ENCODE measurements at regions not wholly inside any gene's neighbourhood (a gene's known extent, or its start where the extent isn't known, plus 50 kb on each side); places are given as distances from the start of the nearest gene placed in this dataset.

DNA sequence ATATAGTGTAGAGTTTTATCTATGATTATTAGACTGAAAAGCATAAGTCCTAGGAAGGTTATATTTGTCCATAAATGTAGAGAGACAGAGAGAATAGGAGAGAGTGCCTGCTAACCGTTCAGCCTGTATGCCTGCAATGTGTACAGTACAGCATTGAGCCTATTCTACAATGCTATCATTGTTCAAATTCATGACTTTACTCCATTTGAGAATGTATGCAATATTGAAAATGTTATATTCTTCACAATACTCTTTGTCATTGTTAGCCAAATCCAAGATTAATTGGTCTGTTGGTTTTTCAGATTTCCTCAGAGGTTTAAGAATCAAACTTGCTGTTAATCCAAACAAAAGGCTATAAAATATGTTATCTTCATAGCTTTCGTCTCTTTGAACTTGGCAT lies 585.2 kb upstream of the B3GALT2 start:
- H3K27ac Mint-ChIP-seq: no peak overlapping the region
- intact Hi-C loops (cut with micrococcal nuclease): no loop called here
- peaks cover 2% of the 10 kb centered on the region for H3K9me3 Mint-ChIP-seq
- peaks cover 7% of the 10 kb centered on the region for H3K4me1 Mint-ChIP-seq (ENCODE audit: low read depth)
- peaks cover 2% of the 10 kb centered on the region for H3K36me3 Mint-ChIP-seq (ENCODE audit: low read depth)
- no peak for DNase-seq
- TF ChIP-seq, protein P1, sequence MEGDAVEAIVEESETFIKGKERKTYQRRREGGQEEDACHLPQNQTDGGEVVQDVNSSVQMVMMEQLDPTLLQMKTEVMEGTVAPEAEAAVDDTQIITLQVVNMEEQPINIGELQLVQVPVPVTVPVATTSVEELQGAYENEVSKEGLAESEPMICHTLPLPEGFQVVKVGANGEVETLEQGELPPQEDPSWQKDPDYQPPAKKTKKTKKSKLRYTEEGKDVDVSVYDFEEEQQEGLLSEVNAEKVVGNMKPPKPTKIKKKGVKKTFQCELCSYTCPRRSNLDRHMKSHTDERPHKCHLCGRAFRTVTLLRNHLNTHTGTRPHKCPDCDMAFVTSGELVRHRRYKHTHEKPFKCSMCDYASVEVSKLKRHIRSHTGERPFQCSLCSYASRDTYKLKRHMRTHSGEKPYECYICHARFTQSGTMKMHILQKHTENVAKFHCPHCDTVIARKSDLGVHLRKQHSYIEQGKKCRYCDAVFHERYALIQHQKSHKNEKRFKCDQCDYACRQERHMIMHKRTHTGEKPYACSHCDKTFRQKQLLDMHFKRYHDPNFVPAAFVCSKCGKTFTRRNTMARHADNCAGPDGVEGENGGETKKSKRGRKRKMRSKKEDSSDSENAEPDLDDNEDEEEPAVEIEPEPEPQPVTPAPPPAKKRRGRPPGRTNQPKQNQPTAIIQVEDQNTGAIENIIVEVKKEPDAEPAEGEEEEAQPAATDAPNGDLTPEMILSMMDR (IDR thresholded peaks at IDR 0.05): no peak
- no peak for ATAC-seq
- no peaks in the 10 kb centered on the region for H3K27me3 Mint-ChIP-seq
- no peak overlapping the region for H3K4me3 Mint-ChIP-seq
- ChIA-PET POLR2A (no interaction called here), CTCF (no interaction called here)

DNA sequence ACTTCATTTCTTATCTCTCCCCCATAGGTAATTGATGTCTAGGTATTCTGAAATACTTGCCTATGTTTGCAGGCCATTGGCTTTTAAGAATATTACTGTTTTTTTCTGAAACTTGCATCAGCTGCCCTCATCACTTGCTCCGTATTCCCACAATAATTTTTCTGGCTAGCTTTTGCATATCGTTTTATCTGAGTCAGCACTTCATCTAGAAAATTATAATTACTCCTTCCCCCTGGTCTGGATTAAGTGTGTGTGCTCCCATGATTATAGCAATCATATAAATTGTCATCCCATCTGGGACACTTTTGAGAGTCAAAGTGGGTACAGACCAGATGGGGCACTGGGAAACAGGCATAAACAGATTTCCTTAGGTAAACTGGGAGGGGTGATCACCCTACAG lies 583.2 kb upstream of the B3GALT2 start:
- ChIA-PET POLR2A (no interaction called here), CTCF (no interaction called here)
- Mint-ChIP-seq H3K27me3 (no peaks in the 10 kb centered on the region), H3K36me3 (ENCODE audit: low read depth) (no peaks in the 10 kb centered on the region), H3K9me3 (no peaks in the 10 kb centered on the region), H3K27ac (no peak overlapping the region), H3K4me3 (no peak overlapping the region), H3K4me1 (ENCODE audit: low read depth) (peaks cover 7% of the 10 kb centered on the region)
- ATAC-seq (no peak), DNase-seq (no peak)
- intact Hi-C loops (cut with micrococcal nuclease): no loop called here
- TF ChIP-seq, protein P1 (IDR thresholded peaks at IDR 0.05): no peak

DNA sequence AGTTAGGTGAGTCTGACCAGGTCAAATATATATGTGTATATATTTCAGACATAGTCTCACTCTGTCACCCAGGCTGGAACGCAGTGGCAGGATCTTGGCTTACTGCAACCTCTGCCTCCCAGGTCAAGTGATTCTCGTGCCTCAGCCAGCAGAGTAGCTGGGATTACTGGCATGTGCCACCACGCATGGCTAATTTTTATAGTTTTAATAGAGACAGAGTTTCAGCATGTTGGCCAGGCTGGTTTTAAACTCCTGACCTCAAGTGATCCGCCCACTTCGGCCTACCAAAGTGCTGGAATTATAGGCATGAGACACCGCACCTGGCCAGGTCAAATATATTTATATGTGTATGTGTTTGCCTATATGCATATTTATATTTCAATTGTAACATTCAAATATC lies 581.5 kb upstream of the B3GALT2 start:
- intact Hi-C loops (cut with micrococcal nuclease): no loop called here
- CTCF ChIA-PET: no interaction called here

DNA sequence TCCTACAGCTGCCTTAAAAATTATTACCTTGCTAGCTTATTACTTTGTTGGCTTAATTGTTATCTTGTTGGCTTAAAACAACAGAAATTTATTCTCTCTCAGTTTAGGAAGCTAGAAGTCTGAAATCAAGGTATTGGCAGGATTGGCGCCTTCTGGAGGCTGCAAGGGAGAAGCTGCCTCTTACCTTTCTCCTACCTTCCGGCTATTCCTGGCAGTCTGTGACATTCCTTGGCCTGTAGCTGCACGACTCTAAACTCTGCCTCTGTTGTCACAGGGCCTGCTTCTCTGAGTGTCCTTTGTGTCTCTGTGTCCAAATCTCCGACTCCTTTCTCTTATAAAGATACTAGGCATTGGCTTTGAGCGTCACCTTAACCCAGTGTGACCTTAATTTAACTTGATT lies 579.9 kb upstream of the B3GALT2 start:
- Mint-ChIP-seq H3K27me3 (no peaks in the 10 kb centered on the region), H3K27ac (no peak overlapping the region), H3K9me3 (no peaks in the 10 kb centered on the region), H3K36me3 (ENCODE audit: low read depth) (no peaks in the 10 kb centered on the region), H3K4me1 (ENCODE audit: low read depth) (peaks cover 3% of the 10 kb centered on the region), H3K4me3 (no peak overlapping the region)
- ATAC-seq (no peak), DNase-seq (no peak)
- CTCF ChIA-PET: no interaction called here
- TF ChIP-seq, protein P1 (IDR thresholded peaks at IDR 0.05): no peak
- intact Hi-C loops (cut with micrococcal nuclease): no loop called here
- POLR2A ChIA-PET: interaction anchor here (0.6 to 0.7 kb wide), 2 partner anchors 124 to 393 kb away, joined by 3 to 4 read pairs; no protein-coding TSS in a partner anchor

More for the DNA sequence above, 581.5 kb upstream of the B3GALT2 start:
- no peak overlapping the region for H3K27ac Mint-ChIP-seq
- H3K27me3 Mint-ChIP-seq: no peaks in the 10 kb centered on the region
- DNase-seq (no peak), ATAC-seq (no peak)
- H3K36me3 Mint-ChIP-seq (ENCODE audit: low read depth): no peaks in the 10 kb centered on the region
- H3K9me3 Mint-ChIP-seq: no peaks in the 10 kb centered on the region
- H3K4me1 Mint-ChIP-seq (ENCODE audit: low read depth): peaks cover 3% of the 10 kb centered on the region
- no peak overlapping the region for H3K4me3 Mint-ChIP-seq
- TF ChIP-seq, protein P1 (IDR thresholded peaks at IDR 0.05): no peak
- POLR2A ChIA-PET: no interaction called here

DNA sequence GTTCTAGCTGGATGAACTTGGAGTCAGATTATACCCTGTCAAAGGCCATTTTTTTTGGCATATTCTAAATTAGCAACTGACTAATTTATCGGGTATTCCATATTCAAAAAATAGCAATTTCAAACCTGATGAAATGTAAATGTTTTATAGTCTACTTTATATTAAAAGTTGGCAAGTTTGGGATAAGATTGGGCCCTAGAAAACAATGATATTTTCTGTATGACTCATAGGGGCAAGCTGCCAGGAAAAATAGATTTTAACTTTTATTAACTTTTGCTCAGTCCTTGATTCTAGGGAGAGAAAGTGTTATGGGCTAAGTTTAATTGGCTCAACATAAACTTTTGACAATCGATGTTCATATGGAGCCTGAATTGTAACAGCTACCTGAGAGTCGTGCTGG lies 576.9 kb upstream of the B3GALT2 start:
- Mint-ChIP-seq H3K36me3 (ENCODE audit: low read depth) (no peaks in the 10 kb centered on the region), H3K27me3 (no peaks in the 10 kb centered on the region), H3K4me1 (ENCODE audit: low read depth) (no peaks in the 10 kb centered on the region), H3K9me3 (no peaks in the 10 kb centered on the region), H3K27ac (no peak overlapping the region), H3K4me3 (no peak overlapping the region)
- intact Hi-C loops (cut with micrococcal nuclease): no loop called here
- TF ChIP-seq, protein P1 (IDR thresholded peaks at IDR 0.05): no peak
- CTCF ChIA-PET: interaction anchor here (0.8 kb wide), 1 partner anchor 161 kb away, joined by 3 read pairs; no protein-coding TSS in a partner anchor
- POLR2A ChIA-PET: no interaction called here
- ATAC-seq: no peak
- DNase-seq: no peak
